CD4-positive, alpha-beta T cell (primary cell): ENCODE measurements at regions not wholly inside any gene's neighbourhood (a gene's known extent, or its start where the extent isn't known, plus 50 kb on each side); places are given as distances from the start of the nearest gene placed in this dataset.

Source experiments
- ATAC-seq: fragments of 200-7000 bp; cut with Tn5 transposase; one replicate; pipeline ENCODE4 v1.10.0; 2022; ENCODE audit warnings: mild to moderate bottlenecking; ENCODE audit not compliant: poor library complexity
- CTCF ChIA-PET: fragments of 350-600 bp; sonication (Branson Sonifier 250); formaldehyde crosslinking; loops from one replicate; lab custom pipeline; 2021; ENCODE audit warnings: antibody characterized with exemption, inconsistent platforms; lab: Charles Lee
- POLR2A ChIA-PET: fragments of 350-600 bp; sonication (Branson Sonifier 250); formaldehyde crosslinking; loops from one replicate; lab custom pipeline; 2021; ENCODE audit warnings: antibody characterized with exemption, inconsistent platforms; lab: Charles Lee
- DNase-seq, 14 experiments: peaks; one replicate each; pipeline ENCODE4 v3.0.0-alpha.2; 2013 to 2020; ENCODE audit warnings: mixed read lengths in 2 of 14
- H3K27ac ChIP-seq, 2 donors: one replicate each; pipeline versions ENCODE4 v1.5.1 to v1.7.0; 2013; ENCODE audit warnings: low read length in 2 of 2, low read depth in 1 of 2, mild to moderate bottlenecking in 1 of 2
- H3K27me3 ChIP-seq, 2 experiments: 1 replicate in 1 of 2; 2 replicates in 1 of 2; pipeline versions ENCODE4 v1.6.1 to v1.7.0; 2013; ENCODE audit warnings: low read length in 2 of 2, control low read depth in 1 of 2, mild to moderate bottlenecking in 1 of 2, moderate library complexity in 1 of 2; ENCODE audit not compliant: insufficient read depth in 2 of 2, control insufficient read depth in 1 of 2
- H3K36me3 ChIP-seq: one replicate; pipeline ENCODE4 v1.6.1; 2013; ENCODE audit warnings: low read length, control low read depth; ENCODE audit not compliant: insufficient read depth
- H3K4me1 ChIP-seq: one replicate; pipeline ENCODE4 v1.6.1; 2013; ENCODE audit warnings: low read length, control low read depth; ENCODE audit not compliant: insufficient read depth
- H3K4me3 ChIP-seq: one replicate; pipeline ENCODE4 v1.5.1; 2013; ENCODE audit warnings: mild to moderate bottlenecking, low read length, moderate library complexity
- H3K9me3 ChIP-seq, 2 experiments: 1 replicate in 1 of 2; 2 replicates in 1 of 2; pipeline versions ENCODE4 v1.6.1 to v1.7.0; 2013; ENCODE audit warnings: low read length in 2 of 2, mild to moderate bottlenecking in 2 of 2, control low read depth in 1 of 2, moderate library complexity in 1 of 2; ENCODE audit not compliant: control insufficient read depth in 1 of 2, insufficient read depth in 1 of 2
- H3K27ac Mint-ChIP-seq: one replicate; pipeline ENCODE4 v1.8.0; 2020; ENCODE audit warnings: mixed read lengths
- H3K27me3 Mint-ChIP-seq: one replicate; pipeline ENCODE4 v1.8.0; 2021; ENCODE audit warnings: mixed read lengths
- H3K36me3 Mint-ChIP-seq: one replicate; pipeline ENCODE4 v1.8.0; 2021; ENCODE audit warnings: low read depth, mixed read lengths
- H3K4me1 Mint-ChIP-seq: one replicate; pipeline ENCODE4 v1.8.0; 2021; ENCODE audit warnings: low read depth, mixed read lengths
- H3K4me3 Mint-ChIP-seq: one replicate; pipeline ENCODE4 v1.8.0; 2020; ENCODE audit warnings: mild to moderate bottlenecking, mixed read lengths
- H3K9me3 Mint-ChIP-seq: one replicate; pipeline ENCODE4 v1.8.0; 2020; ENCODE audit warnings: mixed read lengths
- intact Hi-C, 2 experiments: fragments of 100-400 bp; cut with DNase I in 1 of 2; cut with micrococcal nuclease in 1 of 2; formaldehyde crosslinking; loops; one replicate each; pipeline versions ENCODE4 v1.15.1 to v1.9.0; 2023 to 2025; cut with DNase I, micrococcal nuclease
- TF ChIP-seq, protein P1 (sequence below): fragments of 200-600 bp; IDR thresholded peaks from one replicate; pipeline ENCODE4 v1.8.0; 2022; ENCODE audit warnings: antibody characterized with exemption, mild to moderate bottlenecking

DNA sequence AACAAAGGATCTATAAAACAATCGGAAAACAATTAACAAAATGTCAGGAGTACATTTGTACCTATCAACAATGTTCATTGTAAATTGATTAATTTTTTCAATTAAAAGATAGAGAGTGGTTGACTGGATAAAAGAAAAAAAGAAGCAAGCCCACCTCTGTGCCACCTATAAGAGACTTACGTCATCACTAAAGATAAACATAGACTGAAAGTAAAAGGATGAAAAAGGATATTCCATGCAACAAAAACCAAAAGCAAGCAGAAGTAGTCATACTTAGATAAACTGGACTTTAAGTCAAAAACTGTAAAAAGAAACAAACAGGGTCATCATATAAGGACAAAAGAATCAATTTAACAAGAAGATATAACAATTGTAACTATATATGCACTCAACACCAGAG lies 197.4 kb downstream of the RASEF start:
- ATAC-seq (no peak), DNase-seq (no peak)
- no peaks in the 10 kb centered on the region for H3K4me1 Mint-ChIP-seq
- intact Hi-C loops = no loop called here
- Histone ChIP-seq H3K4me3 (no peak overlapping the region), H3K4me1 (no peaks in the 10 kb centered on the region), H3K36me3 (no peaks in the 10 kb centered on the region), H3K27ac (no peak overlapping the region), H3K9me3 (peaks cover 0 to 15% of the 10 kb centered on the region in 2 experiments), H3K27me3 (no peaks in the 10 kb centered on the region)
- no peak overlapping the region for H3K27ac Mint-ChIP-seq
- no peak overlapping the region for H3K4me3 Mint-ChIP-seq
- ChIA-PET CTCF (no interaction called here), POLR2A (no interaction called here)
- TF ChIP-seq, protein P1, sequence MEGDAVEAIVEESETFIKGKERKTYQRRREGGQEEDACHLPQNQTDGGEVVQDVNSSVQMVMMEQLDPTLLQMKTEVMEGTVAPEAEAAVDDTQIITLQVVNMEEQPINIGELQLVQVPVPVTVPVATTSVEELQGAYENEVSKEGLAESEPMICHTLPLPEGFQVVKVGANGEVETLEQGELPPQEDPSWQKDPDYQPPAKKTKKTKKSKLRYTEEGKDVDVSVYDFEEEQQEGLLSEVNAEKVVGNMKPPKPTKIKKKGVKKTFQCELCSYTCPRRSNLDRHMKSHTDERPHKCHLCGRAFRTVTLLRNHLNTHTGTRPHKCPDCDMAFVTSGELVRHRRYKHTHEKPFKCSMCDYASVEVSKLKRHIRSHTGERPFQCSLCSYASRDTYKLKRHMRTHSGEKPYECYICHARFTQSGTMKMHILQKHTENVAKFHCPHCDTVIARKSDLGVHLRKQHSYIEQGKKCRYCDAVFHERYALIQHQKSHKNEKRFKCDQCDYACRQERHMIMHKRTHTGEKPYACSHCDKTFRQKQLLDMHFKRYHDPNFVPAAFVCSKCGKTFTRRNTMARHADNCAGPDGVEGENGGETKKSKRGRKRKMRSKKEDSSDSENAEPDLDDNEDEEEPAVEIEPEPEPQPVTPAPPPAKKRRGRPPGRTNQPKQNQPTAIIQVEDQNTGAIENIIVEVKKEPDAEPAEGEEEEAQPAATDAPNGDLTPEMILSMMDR = no peak
- no peaks in the 10 kb centered on the region for H3K36me3 Mint-ChIP-seq
- H3K9me3 Mint-ChIP-seq = peaks cover 4% of the 10 kb centered on the region
- H3K27me3 Mint-ChIP-seq = no peaks in the 10 kb centered on the region

DNA sequence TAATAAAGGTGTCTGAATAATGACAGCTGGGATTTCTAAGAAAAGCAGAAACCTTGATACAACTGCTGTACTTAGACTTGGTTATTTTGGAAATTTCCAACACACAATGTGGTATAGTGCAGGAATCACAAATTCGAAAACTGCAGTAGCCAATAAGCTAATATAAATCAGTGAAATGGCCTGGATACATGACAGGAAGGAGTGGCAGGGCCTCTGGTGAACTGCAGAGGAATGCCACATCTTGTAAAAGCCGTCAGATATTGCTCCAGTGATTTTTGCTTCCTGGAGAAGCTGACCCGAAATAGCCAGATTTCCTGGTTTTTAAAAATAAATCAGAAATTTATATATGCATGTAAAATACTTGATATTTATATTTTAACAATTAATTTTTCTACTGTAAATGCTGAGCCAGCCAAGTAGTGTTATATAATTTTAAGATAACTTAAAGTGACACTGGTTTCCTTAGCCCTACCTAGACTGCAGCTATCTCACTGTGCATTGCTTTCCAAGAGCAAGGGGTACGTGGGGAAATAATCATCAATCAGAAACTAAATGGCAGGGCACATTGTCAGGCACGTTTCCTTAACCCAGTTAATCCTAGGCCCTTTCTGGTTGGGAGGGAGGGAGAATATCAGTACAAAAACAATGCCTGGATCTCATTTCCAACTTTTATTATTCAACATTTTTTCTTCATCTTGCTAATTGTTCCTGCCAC lies 182.4 kb downstream of the RASEF start:
- H3K9me3 Mint-ChIP-seq = no peaks in the 10 kb centered on the region
- Histone ChIP-seq H3K4me3 (no peak overlapping the region), H3K4me1 (no peaks in the 10 kb centered on the region), H3K27me3 (no peaks in the 10 kb centered on the region), H3K9me3 (no peaks in the 10 kb centered on the region), H3K36me3 (no peaks in the 10 kb centered on the region), H3K27ac (no peak overlapping the region)
- ChIA-PET POLR2A (no interaction called here), CTCF (no interaction called here)
- no peak for DNase-seq
- no peaks in the 10 kb centered on the region for H3K4me1 Mint-ChIP-seq
- H3K27ac Mint-ChIP-seq = no peak overlapping the region
- intact Hi-C loops = no loop called here
- no peak overlapping the region for H3K4me3 Mint-ChIP-seq
- H3K36me3 Mint-ChIP-seq = no peaks in the 10 kb centered on the region
- H3K27me3 Mint-ChIP-seq = no peaks in the 10 kb centered on the region
- no peak for ATAC-seq
- TF ChIP-seq, protein P1 = no peak

- TF ChIP-seq, protein P1 = no peak
- H3K9me3 ChIP-seq = no peaks in the 10 kb centered on the region
- Mint-ChIP-seq H3K27ac (no peak overlapping the region), H3K9me3 (no peaks in the 10 kb centered on the region), H3K27me3 (no peaks in the 10 kb centered on the region), H3K4me3 (no peak overlapping the region), H3K36me3 (no peaks in the 10 kb centered on the region), H3K4me1 (no peaks in the 10 kb centered on the region)
- POLR2A ChIA-PET = no interaction called here
- no peak overlapping the region for H3K27ac ChIP-seq
- CTCF ChIA-PET = no interaction called here
- no peaks in the 10 kb centered on the region for H3K36me3 ChIP-seq
- no peak for ATAC-seq
- H3K4me3 ChIP-seq = no peak overlapping the region
- no peak for DNase-seq
- H3K4me1 ChIP-seq = no peaks in the 10 kb centered on the region
- H3K27me3 ChIP-seq = no peaks in the 10 kb centered on the region
- intact Hi-C loops = no loop called here
These were observed 180.8 kb downstream of the RASEF start for GRCh38 chr9:82882138-82882537.
